DOHH2 (cell line): ENCODE measurements at regions not wholly inside any gene's neighbourhood (a gene's known extent, or its start where the extent isn't known, plus 50 kb on each side); places are given as distances from the start of the nearest gene placed in this dataset.

Experiments used
- CTCF ChIP-seq: fragments of 200-600 bp; sonication (generic); IDR thresholded peaks from one replicate; pipeline ENCODE4 v1.5.1; 2014; ENCODE audit warnings: antibody characterized with exemption, mild to moderate bottlenecking, low read depth, low read length; ENCODE audit not compliant: poor library complexity, severe bottlenecking
- EZH2phosphoT487 ChIP-seq: fragments of 200-600 bp; sonication (generic); IDR thresholded peaks from 2 replicates; pipeline ENCODE4 v1.6.1; 2017; ENCODE audit warnings: borderline replicate concordance, mild to moderate bottlenecking, antibody characterized with exemption, low read length, moderate library complexity, mixed read lengths

DNA sequence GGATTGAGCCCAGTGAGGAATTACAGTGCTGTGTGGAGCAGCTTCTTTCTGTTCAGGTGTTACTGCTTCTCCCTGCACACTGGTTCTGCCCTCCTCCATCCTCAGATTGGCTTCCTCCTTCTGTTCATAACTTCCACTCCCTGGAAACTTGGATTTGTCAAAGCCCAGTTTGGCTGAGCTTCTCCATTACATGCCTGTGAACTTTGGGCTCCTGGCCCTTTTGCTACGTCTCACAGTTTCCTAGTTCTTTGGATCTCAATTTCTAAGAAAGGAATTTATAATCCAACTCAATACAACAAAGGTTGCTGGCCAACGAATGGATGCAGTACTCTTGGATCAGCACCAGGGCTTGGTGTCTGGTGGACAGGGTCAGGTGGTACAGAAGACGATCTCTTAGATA, 318.1 kb downstream of the RPS24 start:
- TF ChIP-seq CTCF, result no peak
- no peak for TF ChIP-seq EZH2phosphoT487
